NCI-H2227 (cell line): ENCODE measurements at regions not wholly inside any gene's neighbourhood (a gene's known extent, or its start where the extent isn't known, plus 50 kb on each side); places are given as distances from the start of the nearest gene placed in this dataset.

Experiments used
- DNase-seq: peaks from one replicate; lab custom pipeline; 2025; ENCODE audit not compliant: unreplicated experiment; lab: John Stamatoyannopoulos, UW

GRCh38 chr10:126783806-126784557, 113.5 kb upstream of the C10orf90 start:
- no peak for DNase-seq

- no peak for DNase-seq
Observed at GRCh38 chr10:126787201-126787600, 116.7 kb upstream of the C10orf90 start.

- DNase-seq: no peak
Observed at GRCh38 chr10:126795318-126795717, 109.9 kb upstream of the DOCK1 start.

GRCh38 chr10:126798649-126799048, 106.6 kb upstream of the DOCK1 start:
- DNase-seq: no peak

GRCh38 chr10:126803394-126803793, 101.8 kb upstream of the DOCK1 start:
- DNase-seq: no peak

GRCh38 chr10:126804396-126804795, 100.8 kb upstream of the DOCK1 start:
- DNase-seq: no peak

- peak; percentile 46 for DNase-seq
Observed at GRCh38 chr10:126806498-126806897, 98.7 kb upstream of the DOCK1 start.

GRCh38 chr10:126806991-126807702, 98.1 kb upstream of the DOCK1 start:
- no peak for DNase-seq

- DNase-seq: no peak
Observed at GRCh38 chr10:126808103-126808502, 97.1 kb upstream of the DOCK1 start.

GRCh38 chr10:126813432-126813831, 91.8 kb upstream of the DOCK1 start:
- DNase-seq: no peak

GRCh38 chr10:126833542-126833941, 71.7 kb upstream of the DOCK1 start:
- DNase-seq: no peak

- DNase-seq: no peak
Observed at GRCh38 chr10:126836009-126836408, 69.2 kb upstream of the DOCK1 start.

GRCh38 chr10:126838316-126838715, 66.9 kb upstream of the DOCK1 start:
- no peak for DNase-seq

- DNase-seq: no peak
Observed at GRCh38 chr10:126839094-126839761, 66.0 kb upstream of the DOCK1 start.

GRCh38 chr10:126840576-126841135, 64.6 kb upstream of the DOCK1 start:
- no peak for DNase-seq

GRCh38 chr10:126841341-126841895, 63.8 kb upstream of the DOCK1 start:
- no peak for DNase-seq

- no peak for DNase-seq
Observed at GRCh38 chr10:126842356-126842755, 62.9 kb upstream of the DOCK1 start.

- no peak for DNase-seq
Observed at GRCh38 chr10:126842836-126843235, 62.4 kb upstream of the DOCK1 start.

GRCh38 chr10:126843299-126843934, 61.8 kb upstream of the DOCK1 start:
- DNase-seq: no peak

- no peak for DNase-seq
Observed at GRCh38 chr10:126844406-126844805, 60.8 kb upstream of the DOCK1 start.

GRCh38 chr10:126846469-126846868, 58.8 kb upstream of the DOCK1 start:
- no peak for DNase-seq
